HepG2 (cell line): ENCODE measurements at regions not wholly inside any gene's neighbourhood (a gene's known extent, or its start where the extent isn't known, plus 50 kb on each side); places are given as distances from the start of the nearest gene placed in this dataset.

Source experiments
- ATF7-NPFF ChIP-seq: sonication (generic); formaldehyde crosslinking; IDR thresholded peaks from 2 replicates; pipeline ENCODE4 v1.8.1; 2023; ENCODE audit warnings: mild to moderate bottlenecking, low read depth, missing genetic modification reagents, moderate library complexity
- ATM ChIP-seq: fragments of 450-650 bp; IDR thresholded peaks from 2 replicates; pipeline ENCODE4 v1.7.1; 2017; ENCODE audit warnings: mild to moderate bottlenecking, borderline replicate concordance
- EHMT2 ChIP-seq: fragments of 200-600 bp; sonication (generic); IDR thresholded peaks from 2 replicates; pipeline ENCODE4 v1.7.0; 2017; ENCODE audit warnings: antibody characterized with exemption, low read depth, low read length, borderline replicate concordance
- ERF ChIP-seq: IDR thresholded peaks from 2 replicates; pipeline ENCODE4 v1.6.1; 2018; ENCODE audit warnings: missing biosample characterization, missing genetic modification reagents
- KLF11 ChIP-seq: IDR thresholded peaks from 2 replicates; pipeline ENCODE4 v1.6.1; 2016; ENCODE audit warnings: missing compliant biosample characterization
- RARG ChIP-seq: sonication (generic); formaldehyde crosslinking; IDR thresholded peaks from 2 replicates; pipeline ENCODE4 v1.4.0; 2020; ENCODE audit warnings: low read depth, mild to moderate bottlenecking, missing genetic modification reagents
- SKI ChIP-seq: fragments of 450-650 bp; IDR thresholded peaks from one replicate; pipeline ENCODE4 v1.6.1; 2018; ENCODE audit warnings: mild to moderate bottlenecking; ENCODE audit not compliant: partially characterized antibody
- TBX3 ChIP-seq: fragments of 450-650 bp; IDR thresholded peaks from 2 replicates; pipeline ENCODE4 v1.6.1; 2017; ENCODE audit warnings: antibody characterized with exemption, mild to moderate bottlenecking, inconsistent platforms, borderline replicate concordance
- THRA ChIP-seq: sonication (generic); formaldehyde crosslinking; IDR thresholded peaks from 2 replicates; pipeline ENCODE4 v1.4.0; 2020; ENCODE audit warnings: missing genetic modification reagents, borderline replicate concordance
- ZBTB1 ChIP-seq: sonication (generic); formaldehyde crosslinking; IDR thresholded peaks from 2 replicates; pipeline ENCODE4 v1.4.0; 2020; ENCODE audit warnings: missing genetic modification reagents, borderline replicate concordance
- ZNF230 ChIP-seq: sonication (generic); formaldehyde crosslinking; IDR thresholded peaks from 2 replicates; pipeline ENCODE4 v1.4.0; 2020; ENCODE audit warnings: mild to moderate bottlenecking, missing genetic modification reagents
- ZNF543 ChIP-seq: sonication (generic); formaldehyde crosslinking; IDR thresholded peaks from 2 replicates; pipeline ENCODE4 v1.4.0; 2020; ENCODE audit warnings: mild to moderate bottlenecking, missing genetic modification reagents
- ZNF614 ChIP-seq: IDR thresholded peaks from 2 replicates; pipeline ENCODE4 v1.6.1; 2018; ENCODE audit warnings: missing biosample characterization, missing genetic modification reagents, inconsistent platforms, borderline replicate concordance
- ZNF639 ChIP-seq: conservative IDR thresholded peaks from 2 replicates; pipeline ENCODE4 v1.6.1; 2018; ENCODE audit warnings: missing genetic modification reagents
- ZNF724P ChIP-seq: sonication (generic); formaldehyde crosslinking; IDR thresholded peaks from 2 replicates; pipeline ENCODE4 v1.8.0; 2022; ENCODE audit warnings: missing genetic modification reagents, borderline replicate concordance
- ZNF75D ChIP-seq: sonication (generic); formaldehyde crosslinking; IDR thresholded peaks from 2 replicates; pipeline ENCODE4 v1.8.1; 2023; ENCODE audit warnings: missing genetic modification reagents, mild to moderate bottlenecking, borderline replicate concordance
- TF ChIP-seq, protein P1 (sequence below): sonication (generic); formaldehyde crosslinking; IDR thresholded peaks from 2 replicates; pipeline ENCODE4 v1.5.0; 2020; ENCODE audit warnings: mild to moderate bottlenecking, missing genetic modification reagents, borderline replicate concordance

- TF ChIP-seq, protein P1, sequence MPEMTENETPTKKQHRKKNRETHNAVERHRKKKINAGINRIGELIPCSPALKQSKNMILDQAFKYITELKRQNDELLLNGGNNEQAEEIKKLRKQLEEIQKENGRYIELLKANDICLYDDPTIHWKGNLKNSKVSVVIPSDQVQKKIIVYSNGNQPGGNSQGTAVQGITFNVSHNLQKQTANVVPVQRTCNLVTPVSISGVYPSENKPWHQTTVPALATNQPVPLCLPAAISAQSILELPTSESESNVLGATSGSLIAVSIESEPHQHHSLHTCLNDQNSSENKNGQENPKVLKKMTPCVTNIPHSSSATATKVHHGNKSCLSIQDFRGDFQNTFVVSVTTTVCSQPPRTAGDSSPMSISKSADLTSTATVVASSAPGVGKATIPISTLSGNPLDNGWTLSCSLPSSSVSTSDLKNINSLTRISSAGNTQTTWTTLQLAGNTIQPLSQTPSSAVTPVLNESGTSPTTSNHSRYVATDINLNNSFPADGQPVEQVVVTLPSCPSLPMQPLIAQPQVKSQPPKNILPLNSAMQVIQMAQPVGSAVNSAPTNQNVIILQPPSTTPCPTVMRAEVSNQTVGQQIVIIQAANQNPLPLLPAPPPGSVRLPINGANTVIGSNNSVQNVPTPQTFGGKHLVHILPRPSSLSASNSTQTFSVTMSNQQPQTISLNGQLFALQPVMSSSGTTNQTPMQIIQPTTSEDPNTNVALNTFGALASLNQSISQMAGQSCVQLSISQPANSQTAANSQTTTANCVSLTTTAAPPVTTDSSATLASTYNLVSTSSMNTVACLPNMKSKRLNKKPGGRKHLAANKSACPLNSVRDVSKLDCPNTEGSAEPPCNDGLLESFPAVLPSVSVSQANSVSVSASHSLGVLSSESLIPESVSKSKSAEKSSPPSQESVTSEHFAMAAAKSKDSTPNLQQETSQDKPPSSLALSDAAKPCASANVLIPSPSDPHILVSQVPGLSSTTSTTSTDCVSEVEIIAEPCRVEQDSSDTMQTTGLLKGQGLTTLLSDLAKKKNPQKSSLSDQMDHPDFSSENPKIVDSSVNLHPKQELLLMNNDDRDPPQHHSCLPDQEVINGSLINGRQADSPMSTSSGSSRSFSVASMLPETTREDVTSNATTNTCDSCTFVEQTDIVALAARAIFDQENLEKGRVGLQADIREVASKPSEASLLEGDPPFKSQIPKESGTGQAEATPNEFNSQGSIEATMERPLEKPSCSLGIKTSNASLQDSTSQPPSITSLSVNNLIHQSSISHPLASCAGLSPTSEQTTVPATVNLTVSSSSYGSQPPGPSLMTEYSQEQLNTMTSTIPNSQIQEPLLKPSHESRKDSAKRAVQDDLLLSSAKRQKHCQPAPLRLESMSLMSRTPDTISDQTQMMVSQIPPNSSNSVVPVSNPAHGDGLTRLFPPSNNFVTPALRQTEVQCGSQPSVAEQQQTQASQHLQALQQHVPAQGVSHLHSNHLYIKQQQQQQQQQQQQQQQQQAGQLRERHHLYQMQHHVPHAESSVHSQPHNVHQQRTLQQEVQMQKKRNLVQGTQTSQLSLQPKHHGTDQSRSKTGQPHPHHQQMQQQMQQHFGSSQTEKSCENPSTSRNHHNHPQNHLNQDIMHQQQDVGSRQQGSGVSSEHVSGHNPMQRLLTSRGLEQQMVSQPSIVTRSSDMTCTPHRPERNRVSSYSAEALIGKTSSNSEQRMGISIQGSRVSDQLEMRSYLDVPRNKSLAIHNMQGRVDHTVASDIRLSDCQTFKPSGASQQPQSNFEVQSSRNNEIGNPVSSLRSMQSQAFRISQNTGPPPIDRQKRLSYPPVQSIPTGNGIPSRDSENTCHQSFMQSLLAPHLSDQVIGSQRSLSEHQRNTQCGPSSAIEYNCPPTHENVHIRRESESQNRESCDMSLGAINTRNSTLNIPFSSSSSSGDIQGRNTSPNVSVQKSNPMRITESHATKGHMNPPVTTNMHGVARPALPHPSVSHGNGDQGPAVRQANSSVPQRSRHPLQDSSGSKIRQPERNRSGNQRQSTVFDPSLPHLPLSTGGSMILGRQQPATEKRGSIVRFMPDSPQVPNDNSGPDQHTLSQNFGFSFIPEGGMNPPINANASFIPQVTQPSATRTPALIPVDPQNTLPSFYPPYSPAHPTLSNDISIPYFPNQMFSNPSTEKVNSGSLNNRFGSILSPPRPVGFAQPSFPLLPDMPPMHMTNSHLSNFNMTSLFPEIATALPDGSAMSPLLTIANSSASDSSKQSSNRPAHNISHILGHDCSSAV (CRISPR knock-in tag) = no peak
- TF ChIP-seq ATM (no peak), KLF11 (CRISPR knock-in tag) (peak; percentile 79; the same call in 1 of the 2 replicates), RARG (no peak; the same call in 1 of the 2 replicates), THRA (peak; percentile 30; the same call in 1 of the 2 replicates), ZBTB1 (CRISPR knock-in tag) (peak; percentile 26; the same call in 1 of the 2 replicates), ERF (CRISPR knock-in tag) (peak; percentile 89), ZNF543 (0 out of 2 replicates have a peak, but pooled peaks have one; percentile 2), EHMT2 (no peak), ZNF639 (CRISPR knock-in tag) (0 out of 2 replicates have a peak, but pooled peaks have one; percentile 52), ZNF75D (CRISPR knock-in tag) (no peak), ATF7-NPFF (CRISPR knock-in tag) (no peak), ZNF614 (CRISPR knock-in tag) (peak; percentile 62; the same call in 1 of the 2 replicates), TBX3 (peak; percentile 36; the same call in 1 of the 2 replicates), SKI (no peak), ZNF230 (peak; percentile 55; the same call in 1 of the 2 replicates), ZNF724P (CRISPR knock-in tag) (no peak)
Measured at GRCh38 chr6:137724018-137724403, 143.0 kb upstream of the TNFAIP3 start (continued).
